OCI-LY3 (cell line): ENCODE measurements at regions not wholly inside any gene's neighbourhood (a gene's known extent, or its start where the extent isn't known, plus 50 kb on each side); places are given as distances from the start of the nearest gene placed in this dataset.

ENCODE experiments used
- EZH2phosphoT487 ChIP-seq: fragments of 200-600 bp; shearing (Covaris generic); IDR thresholded peaks from 2 replicates; pipeline ENCODE4 v1.6.1; 2018; ENCODE audit warnings: antibody characterized with exemption, mixed run types, low read depth
- TF ChIP-seq, protein P1 (sequence below): fragments of 200-600, 300-600 bp; sonication (generic); IDR thresholded peaks from 2 replicates; pipeline ENCODE4 v1.5.1; 2014; ENCODE audit warnings: antibody characterized with exemption, low read length, low read depth

DNA sequence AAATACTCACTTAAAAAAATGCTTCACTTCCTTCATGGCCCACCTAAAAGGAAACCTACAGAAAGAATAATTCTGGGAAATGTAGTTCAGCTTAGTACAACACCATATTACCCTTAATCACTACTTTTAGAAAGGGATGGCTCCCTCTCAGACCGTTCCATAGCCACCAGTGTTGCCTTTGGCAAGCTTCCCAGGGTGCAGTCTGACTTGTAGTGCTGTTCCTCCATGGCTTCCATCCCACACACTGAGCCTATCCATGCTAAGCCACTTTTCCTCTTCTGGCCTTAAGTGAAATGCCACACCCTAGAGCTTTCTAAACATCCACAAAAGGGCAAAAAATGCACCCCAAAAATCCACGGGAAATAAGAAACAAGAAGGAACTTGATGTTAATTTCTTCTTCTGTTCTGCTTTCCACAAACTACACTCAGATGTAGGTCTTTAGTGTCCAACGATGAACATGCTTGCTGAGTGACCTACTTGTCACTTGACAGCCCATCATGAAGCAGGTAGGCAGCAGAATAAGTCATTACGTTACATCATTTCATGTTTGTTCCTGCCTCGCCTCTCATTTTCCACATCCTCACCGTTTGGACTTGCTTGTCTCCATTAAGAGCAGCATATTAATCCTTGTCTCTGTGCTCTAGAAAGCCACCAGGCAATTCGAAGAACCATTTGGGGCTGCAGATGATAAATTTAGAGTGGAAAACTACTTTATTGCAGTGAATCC is 391.1 kb upstream of the GRAMD2B start:
- TF ChIP-seq, protein P1, sequence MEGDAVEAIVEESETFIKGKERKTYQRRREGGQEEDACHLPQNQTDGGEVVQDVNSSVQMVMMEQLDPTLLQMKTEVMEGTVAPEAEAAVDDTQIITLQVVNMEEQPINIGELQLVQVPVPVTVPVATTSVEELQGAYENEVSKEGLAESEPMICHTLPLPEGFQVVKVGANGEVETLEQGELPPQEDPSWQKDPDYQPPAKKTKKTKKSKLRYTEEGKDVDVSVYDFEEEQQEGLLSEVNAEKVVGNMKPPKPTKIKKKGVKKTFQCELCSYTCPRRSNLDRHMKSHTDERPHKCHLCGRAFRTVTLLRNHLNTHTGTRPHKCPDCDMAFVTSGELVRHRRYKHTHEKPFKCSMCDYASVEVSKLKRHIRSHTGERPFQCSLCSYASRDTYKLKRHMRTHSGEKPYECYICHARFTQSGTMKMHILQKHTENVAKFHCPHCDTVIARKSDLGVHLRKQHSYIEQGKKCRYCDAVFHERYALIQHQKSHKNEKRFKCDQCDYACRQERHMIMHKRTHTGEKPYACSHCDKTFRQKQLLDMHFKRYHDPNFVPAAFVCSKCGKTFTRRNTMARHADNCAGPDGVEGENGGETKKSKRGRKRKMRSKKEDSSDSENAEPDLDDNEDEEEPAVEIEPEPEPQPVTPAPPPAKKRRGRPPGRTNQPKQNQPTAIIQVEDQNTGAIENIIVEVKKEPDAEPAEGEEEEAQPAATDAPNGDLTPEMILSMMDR = no peak
- TF ChIP-seq EZH2phosphoT487 = no peak
